ENCODE measurements at regions not wholly inside any gene's neighbourhood (a gene's known extent, or its start where the extent isn't known, plus 50 kb on each side); places are given as distances from the start of the nearest gene placed in this dataset.

DNA sequence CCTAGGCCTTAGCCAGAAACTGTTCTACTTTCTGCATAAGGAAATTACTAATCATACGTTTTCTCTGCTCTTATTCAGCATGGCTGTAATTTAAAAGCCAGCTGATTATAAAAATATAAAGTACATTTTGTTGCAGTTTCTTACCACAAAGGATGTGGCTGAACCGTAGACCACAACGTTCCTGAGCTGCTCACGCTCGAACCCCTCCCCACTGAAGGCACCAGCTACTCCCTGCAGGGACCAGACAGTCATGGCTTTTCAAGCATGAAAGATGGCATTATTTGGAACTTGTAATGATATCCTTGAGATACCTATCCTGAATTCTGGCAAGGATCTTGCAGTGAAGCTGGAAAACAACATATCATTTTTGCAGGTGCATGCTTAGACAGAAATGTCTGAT is 91.8 kb upstream of the DMRT1 start:
- POLR2A ChIA-PET, result no interaction called here
- DNase-seq (ENCODE audit: extremely low spot score), result no peak
- no peak for TF ChIP-seq LEF1 (IDR thresholded peaks at IDR 0.05; ENCODE audit: borderline replicate concordance)
- no peak for TF ChIP-seq NFRKB (IDR thresholded peaks at IDR 0.05)
- TF ChIP-seq SUZ12 (IDR thresholded peaks at IDR 0.05), result no peak
- no peak for TF ChIP-seq FOXA1 (IDR thresholded peaks at IDR 0.05)
- no peak for TF ChIP-seq BHLHE40 (IDR thresholded peaks at IDR 0.05; ENCODE audit: borderline replicate concordance)
- TF ChIP-seq TARDBP (IDR thresholded peaks at IDR 0.05), result no peak
- no peak for TF ChIP-seq ZNF384 (IDR thresholded peaks at IDR 0.05)
- TF ChIP-seq CTBP1 (IDR thresholded peaks at IDR 0.05; ENCODE audit: borderline replicate concordance), result no peak
- no peak for TF ChIP-seq HDGF (IDR thresholded peaks at IDR 0.05; ENCODE audit: borderline replicate concordance)
- no peak for TF ChIP-seq SP1 (IDR thresholded peaks at IDR 0.05)
- no peak for TF ChIP-seq L3MBTL2 (conservative IDR thresholded peaks at IDR 0.05)
- TF ChIP-seq ARNT (IDR thresholded peaks at IDR 0.05), result no peak
- TF ChIP-seq FOXM1 (IDR thresholded peaks at IDR 0.05; ENCODE audit: borderline replicate concordance), result no peak
- no peak for TF ChIP-seq ELF4 (IDR thresholded peaks at IDR 0.05)
- TF ChIP-seq FOXK2 (IDR thresholded peaks at IDR 0.05), result no peak
- TF ChIP-seq, protein P1, sequence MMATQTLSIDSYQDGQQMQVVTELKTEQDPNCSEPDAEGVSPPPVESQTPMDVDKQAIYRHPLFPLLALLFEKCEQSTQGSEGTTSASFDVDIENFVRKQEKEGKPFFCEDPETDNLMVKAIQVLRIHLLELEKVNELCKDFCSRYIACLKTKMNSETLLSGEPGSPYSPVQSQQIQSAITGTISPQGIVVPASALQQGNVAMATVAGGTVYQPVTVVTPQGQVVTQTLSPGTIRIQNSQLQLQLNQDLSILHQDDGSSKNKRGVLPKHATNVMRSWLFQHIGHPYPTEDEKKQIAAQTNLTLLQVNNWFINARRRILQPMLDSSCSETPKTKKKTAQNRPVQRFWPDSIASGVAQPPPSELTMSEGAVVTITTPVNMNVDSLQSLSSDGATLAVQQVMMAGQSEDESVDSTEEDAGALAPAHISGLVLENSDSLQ (IDR thresholded peaks at IDR 0.05), result no peak
- CTCF ChIA-PET, result no interaction called here

- TF ChIP-seq NFRKB (IDR thresholded peaks at IDR 0.05) (no peak), BHLHE40 (IDR thresholded peaks at IDR 0.05; ENCODE audit: borderline replicate concordance) (no peak), SP1 (IDR thresholded peaks at IDR 0.05) (no peak), LEF1 (IDR thresholded peaks at IDR 0.05; ENCODE audit: borderline replicate concordance) (no peak), CTBP1 (IDR thresholded peaks at IDR 0.05; ENCODE audit: borderline replicate concordance) (no peak), SUZ12 (IDR thresholded peaks at IDR 0.05) (no peak), HDGF (IDR thresholded peaks at IDR 0.05; ENCODE audit: borderline replicate concordance) (no peak), TARDBP (IDR thresholded peaks at IDR 0.05) (no peak), ARNT (IDR thresholded peaks at IDR 0.05) (no peak), ELF4 (IDR thresholded peaks at IDR 0.05) (no peak), L3MBTL2 (conservative IDR thresholded peaks at IDR 0.05) (no peak), FOXM1 (IDR thresholded peaks at IDR 0.05; ENCODE audit: borderline replicate concordance) (no peak), FOXK2 (IDR thresholded peaks at IDR 0.05) (no peak), FOXA1 (IDR thresholded peaks at IDR 0.05) (no peak), ZNF384 (IDR thresholded peaks at IDR 0.05) (no peak)
- TF ChIP-seq, protein P1 (IDR thresholded peaks at IDR 0.05), result no peak
- no peak for DNase-seq (ENCODE audit: extremely low spot score)
- ChIA-PET CTCF (interaction anchor here (1.0 kb wide), 1 partner anchor 100 kb away, joined by 3 read pairs; no protein-coding TSS in a partner anchor), POLR2A (no interaction called here)
Observed at GRCh38 chr9:750249-750967, 91.1 kb upstream of the DMRT1 start.

DNA sequence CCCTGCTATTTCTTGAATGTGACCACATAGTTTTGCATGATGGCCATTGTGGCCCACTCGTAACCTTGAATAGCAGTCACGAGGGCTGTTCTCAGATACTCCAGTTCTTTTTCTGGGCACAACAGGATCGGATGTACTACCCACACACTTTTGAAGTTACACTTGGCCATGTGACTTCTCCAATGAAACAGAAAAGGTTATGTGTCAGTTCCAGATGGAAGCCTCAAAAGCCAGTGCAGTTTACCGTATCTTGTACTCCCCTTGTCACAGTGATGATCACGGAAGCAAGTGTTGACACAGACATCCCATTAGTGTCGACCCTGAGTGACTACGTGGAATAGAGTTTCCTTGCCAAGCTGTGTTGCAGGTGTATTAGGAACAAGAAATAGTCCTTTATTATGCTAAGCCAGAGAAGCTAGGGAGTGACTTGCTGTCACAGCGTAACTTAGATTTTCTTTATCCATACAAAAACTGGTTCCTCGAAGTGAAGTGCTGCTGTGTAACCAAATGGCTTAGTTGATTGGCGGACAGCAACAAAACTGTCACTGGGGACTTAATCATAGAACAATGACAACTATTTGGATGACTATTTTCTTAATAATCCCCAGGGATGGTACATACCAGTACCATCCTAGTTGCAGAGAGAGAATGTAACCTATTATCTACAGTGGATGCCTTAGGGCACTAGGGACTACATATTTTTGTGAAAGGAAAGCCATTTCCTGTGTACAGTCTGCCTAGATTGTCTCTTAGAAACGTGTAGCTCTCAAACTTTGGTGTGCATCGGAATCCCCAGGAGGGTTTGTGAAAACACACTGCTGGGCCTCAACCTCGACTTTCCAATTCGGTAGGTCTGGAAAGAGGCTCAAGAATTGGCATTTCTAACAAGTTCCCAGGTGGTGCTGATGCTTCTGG is 90.1 kb upstream of the DMRT1 start:
- CTCF ChIA-PET, result interaction anchor here (1.0 kb wide), 1 partner anchor 99 kb away, joined by 3 read pairs; no protein-coding TSS in a partner anchor
- DNase-seq (ENCODE audit: extremely low spot score), result no peak
- TF ChIP-seq ELF4 (IDR thresholded peaks at IDR 0.05) (no peak), BHLHE40 (IDR thresholded peaks at IDR 0.05; ENCODE audit: borderline replicate concordance) (no peak), CTBP1 (IDR thresholded peaks at IDR 0.05; ENCODE audit: borderline replicate concordance) (no peak), FOXA1 (IDR thresholded peaks at IDR 0.05) (no peak), NFRKB (IDR thresholded peaks at IDR 0.05) (no peak), L3MBTL2 (conservative IDR thresholded peaks at IDR 0.05) (no peak), HDGF (IDR thresholded peaks at IDR 0.05; ENCODE audit: borderline replicate concordance) (no peak), FOXK2 (IDR thresholded peaks at IDR 0.05) (no peak), SUZ12 (IDR thresholded peaks at IDR 0.05) (no peak), ARNT (IDR thresholded peaks at IDR 0.05) (no peak), TARDBP (IDR thresholded peaks at IDR 0.05) (no peak), LEF1 (IDR thresholded peaks at IDR 0.05; ENCODE audit: borderline replicate concordance) (no peak), SP1 (IDR thresholded peaks at IDR 0.05) (no peak), ZNF384 (IDR thresholded peaks at IDR 0.05) (no peak), FOXM1 (IDR thresholded peaks at IDR 0.05; ENCODE audit: borderline replicate concordance) (no peak)
- TF ChIP-seq, protein P1 (IDR thresholded peaks at IDR 0.05), result no peak
- POLR2A ChIA-PET, result no interaction called here

DNA sequence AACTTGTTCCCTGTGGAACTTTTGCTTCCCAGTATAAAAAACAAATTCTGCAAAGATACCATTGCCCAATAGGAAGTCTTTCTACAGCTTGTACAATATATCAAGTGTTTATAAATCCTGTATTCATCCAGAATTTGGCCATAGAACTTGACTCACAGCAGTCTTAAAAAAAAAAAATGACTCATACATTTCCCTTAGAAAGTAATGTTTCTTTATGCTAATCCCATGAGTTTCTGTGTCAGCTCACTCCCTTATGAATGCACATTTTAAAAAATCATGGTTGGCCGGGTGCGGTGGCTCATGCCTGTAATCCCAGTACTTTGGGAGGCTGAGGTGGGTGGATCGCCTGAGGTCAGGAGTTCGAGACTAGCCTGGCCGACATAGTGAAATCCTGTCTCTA is 89.3 kb upstream of the DMRT1 start:
- DNase-seq (ENCODE audit: extremely low spot score), result no peak
- TF ChIP-seq CTBP1 (IDR thresholded peaks at IDR 0.05; ENCODE audit: borderline replicate concordance), result no peak
- TF ChIP-seq LEF1 (IDR thresholded peaks at IDR 0.05; ENCODE audit: borderline replicate concordance), result no peak
- TF ChIP-seq ARNT (IDR thresholded peaks at IDR 0.05), result no peak
- TF ChIP-seq FOXA1 (IDR thresholded peaks at IDR 0.05), result no peak
- TF ChIP-seq ELF4 (IDR thresholded peaks at IDR 0.05), result no peak
- TF ChIP-seq FOXK2 (IDR thresholded peaks at IDR 0.05), result no peak
- TF ChIP-seq L3MBTL2 (conservative IDR thresholded peaks at IDR 0.05), result no peak
- no peak for TF ChIP-seq FOXM1 (IDR thresholded peaks at IDR 0.05; ENCODE audit: borderline replicate concordance)
- TF ChIP-seq NFRKB (IDR thresholded peaks at IDR 0.05), result no peak
- TF ChIP-seq, protein P1 (IDR thresholded peaks at IDR 0.05), result no peak
- no peak for TF ChIP-seq SP1 (IDR thresholded peaks at IDR 0.05)
- no peak for TF ChIP-seq BHLHE40 (IDR thresholded peaks at IDR 0.05; ENCODE audit: borderline replicate concordance)
- TF ChIP-seq SUZ12 (IDR thresholded peaks at IDR 0.05), result no peak
- TF ChIP-seq ZNF384 (IDR thresholded peaks at IDR 0.05), result no peak
- TF ChIP-seq TARDBP (IDR thresholded peaks at IDR 0.05), result no peak
- CTCF ChIA-PET, result no interaction called here
- POLR2A ChIA-PET, result no interaction called here

All from HEK293T (cell line).